ENCODE measurements at regions not wholly inside any gene's neighbourhood (a gene's known extent, or its start where the extent isn't known, plus 50 kb on each side); places are given as distances from the start of the nearest gene placed in this dataset.

DNA sequence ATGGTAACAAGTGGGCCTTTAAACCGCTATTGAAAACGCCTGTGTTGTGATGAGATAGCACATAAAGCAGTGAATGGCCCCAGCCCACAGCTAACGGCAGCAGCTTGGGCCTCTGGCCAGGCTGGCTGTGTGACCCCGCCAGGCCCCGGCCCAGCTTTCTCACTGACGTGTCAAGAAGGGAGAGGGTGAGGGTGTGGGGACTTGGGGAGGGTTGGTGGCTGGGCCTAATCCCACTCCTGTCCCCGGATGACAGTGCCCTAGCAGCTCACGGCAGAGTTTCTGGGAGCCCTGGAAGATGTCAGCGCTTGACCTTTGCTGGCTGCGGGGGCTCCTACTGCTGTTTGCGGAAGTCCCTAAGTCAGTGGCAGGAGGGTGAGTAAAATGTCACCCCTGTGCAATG is 88.9 kb upstream of the SHH start:
- DNase-seq = no peak

DNA sequence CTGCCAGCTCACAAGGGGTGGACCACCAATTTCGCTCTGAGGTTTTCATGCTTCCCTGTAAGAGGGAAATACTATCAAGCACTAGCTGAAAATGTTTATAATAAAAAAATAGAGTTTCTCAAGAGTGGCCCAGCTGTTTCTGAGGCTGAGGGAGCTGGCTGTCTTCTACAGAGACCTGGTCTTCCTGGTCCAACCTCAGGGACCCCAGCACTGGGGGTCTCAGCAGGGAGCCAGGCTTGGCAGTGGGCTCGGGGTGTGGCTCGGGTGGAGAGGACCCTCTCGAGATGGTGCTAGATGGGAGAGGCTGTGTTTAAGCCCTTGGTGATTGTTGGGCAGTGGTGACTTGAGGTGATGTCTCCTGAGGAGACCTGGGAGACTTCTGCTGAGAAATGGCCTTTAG is 87.3 kb upstream of the SHH start:
- DNase-seq = no peak

DNA sequence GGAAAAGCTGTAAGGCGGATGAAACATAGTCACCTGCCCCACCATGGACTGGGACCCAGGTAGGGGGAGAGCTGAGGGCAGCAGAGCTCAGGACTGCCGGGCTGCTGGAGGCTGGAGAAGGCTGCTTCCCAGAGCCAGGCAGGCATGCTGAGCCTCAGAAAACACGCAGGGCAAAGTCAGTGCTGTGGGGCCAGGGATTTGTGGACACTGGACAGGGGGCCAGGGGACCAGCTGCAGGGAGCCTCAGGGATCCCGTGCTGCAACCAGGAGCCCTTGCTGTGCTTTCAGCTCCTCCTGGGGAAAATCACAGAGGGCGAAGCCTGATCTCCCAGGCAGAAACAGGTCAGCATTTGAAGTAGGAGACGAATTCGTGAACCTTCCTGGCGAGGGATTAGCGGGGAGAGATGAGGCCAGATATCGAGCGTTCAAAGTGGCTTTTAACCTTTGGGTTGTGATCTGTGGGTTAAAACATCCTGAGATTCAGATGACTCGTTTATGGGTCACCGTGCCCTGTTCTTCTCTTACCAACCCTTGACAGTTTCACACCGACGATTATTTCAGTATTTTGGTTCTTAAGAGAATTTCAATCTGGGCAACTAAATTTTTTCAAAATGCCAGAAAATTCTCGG is 85.6 kb upstream of the SHH start:
- no peak for DNase-seq

DNA sequence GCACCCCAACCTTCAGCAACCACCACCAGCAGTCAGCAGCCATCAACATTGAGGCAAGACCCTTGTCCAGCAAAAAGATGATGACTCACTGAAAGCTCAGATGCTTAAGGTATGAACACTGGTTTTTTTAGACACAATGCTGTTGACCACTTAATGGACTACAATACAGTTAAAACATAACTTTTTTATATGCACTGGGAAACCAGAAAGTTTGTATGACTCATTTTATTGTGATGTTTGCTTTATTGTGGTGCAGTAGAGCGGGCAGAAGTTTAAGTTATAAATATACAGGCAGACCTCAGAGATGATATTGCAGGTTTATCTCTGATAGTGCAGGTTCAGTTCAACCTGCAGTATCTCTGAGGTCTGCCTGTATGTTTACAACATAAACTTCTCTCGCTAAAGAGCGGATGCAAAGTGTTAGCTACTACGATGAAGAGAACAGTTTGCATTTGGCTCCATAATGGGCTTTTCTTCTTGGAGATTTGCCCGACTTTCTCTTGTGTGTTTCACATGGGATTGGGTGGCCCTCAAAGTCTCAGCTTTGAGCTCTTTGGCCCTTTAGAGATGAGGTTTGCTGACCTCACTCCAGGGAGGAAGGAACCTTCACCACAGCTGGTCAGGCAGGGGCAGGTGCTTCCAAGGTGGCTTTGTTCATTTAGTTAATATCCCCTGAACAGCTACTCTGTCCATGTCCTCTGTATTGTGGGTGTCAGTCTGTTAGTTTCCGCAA is 84.4 kb upstream of the SHH start:
- no peak for DNase-seq

DNA sequence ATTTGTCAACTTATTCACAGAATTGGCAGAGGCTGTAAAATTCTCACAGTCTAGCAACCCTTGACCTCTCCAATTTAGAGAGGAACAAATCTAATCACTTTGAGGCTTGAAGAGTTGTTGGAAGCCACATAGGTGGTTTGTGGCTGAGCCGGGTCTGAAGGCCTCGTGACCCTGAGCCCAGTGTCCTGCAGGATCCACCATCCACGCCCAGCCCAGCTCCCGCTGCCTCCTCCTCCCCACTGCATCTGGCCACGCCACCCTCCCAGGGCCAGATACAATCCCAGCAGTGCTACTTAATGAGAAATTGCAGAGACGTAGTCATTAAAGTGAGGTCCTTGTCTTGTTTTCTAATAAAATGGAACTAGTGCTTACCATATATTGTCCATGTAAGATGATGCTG is 81.4 kb upstream of the SHH start:
- no peak for DNase-seq

DNA sequence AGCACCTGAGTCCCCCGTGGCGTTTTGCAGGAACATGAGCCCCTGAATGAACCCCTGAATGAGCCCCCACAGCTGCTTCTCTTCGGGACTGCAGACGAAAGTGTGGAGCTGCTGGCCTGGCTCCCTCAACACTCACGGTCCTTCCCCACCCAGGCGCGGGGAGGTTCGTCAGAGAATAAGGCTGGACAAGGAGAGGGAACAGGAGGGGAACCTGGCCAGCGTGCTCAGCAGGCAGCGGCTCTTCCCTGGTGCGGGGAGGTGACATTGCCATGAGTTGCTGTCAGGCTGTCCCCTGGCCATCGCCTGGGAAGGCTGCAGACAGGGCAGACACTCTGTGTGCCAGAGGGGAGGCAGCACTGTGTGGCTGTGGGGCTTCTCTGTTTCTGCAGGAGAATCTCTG is 80.9 kb upstream of the SHH start:
- no peak for DNase-seq

DNA sequence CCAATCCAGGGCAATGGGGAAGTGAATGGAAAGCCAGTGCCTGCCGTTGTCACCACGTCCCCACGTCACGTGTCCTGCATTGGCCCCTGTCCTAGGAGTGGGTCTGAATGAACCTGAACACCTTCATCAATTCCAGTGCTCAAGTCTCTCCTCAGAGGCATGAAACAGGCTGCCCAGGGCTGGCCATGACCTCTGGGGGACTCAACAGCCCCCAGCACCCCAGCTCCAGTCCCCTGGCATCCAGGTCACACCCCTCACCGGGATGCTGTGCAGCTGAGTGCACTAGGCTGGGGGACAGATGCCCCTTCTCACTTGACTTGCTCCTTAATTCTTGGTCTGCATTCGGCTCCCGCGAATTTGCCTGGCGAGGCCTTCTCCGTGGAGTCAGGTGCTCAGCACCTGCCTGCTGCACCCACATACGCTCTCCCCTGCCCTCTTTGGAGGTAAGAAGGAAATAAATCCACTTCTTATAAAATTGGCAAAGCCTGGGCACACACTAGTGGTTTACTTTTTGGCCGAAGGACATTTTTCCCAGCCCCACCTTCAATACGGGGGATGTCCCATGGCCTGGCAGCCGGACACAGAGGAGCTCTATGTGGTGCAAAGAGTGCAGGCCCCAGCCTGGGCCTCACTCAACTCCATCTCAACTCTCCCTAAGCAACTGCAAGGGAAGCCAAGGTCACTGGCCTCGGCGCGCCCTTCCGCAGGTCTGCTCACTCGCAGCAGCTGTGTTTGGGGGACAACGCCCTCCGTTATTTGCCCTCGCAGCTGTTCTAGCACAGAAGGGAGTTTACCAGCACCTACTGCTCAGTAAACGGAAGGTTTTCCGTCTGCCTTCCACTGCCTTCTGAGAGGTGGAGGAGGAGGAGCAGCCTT is 77.6 kb upstream of the SHH start:
- no peak for DNase-seq

DNA sequence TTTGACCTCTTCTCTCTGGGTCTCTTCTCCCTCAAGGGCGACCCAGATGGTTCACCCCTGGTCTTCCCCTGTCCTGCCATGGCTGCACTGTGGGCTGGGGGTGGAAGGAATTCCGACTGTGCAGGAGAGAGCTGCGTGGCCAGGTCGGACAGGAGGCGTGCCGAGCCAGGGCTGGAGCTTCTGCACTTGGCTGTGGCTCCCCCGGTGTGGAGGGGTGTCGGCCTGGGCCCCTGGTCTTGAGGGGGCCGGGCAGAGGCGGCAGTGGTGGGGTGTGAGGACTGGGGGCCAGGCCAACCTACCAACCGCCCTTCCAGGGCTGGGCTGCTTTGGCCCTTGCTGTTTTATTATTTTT is 74.9 kb upstream of the SHH start:
- no peak for DNase-seq

DNA sequence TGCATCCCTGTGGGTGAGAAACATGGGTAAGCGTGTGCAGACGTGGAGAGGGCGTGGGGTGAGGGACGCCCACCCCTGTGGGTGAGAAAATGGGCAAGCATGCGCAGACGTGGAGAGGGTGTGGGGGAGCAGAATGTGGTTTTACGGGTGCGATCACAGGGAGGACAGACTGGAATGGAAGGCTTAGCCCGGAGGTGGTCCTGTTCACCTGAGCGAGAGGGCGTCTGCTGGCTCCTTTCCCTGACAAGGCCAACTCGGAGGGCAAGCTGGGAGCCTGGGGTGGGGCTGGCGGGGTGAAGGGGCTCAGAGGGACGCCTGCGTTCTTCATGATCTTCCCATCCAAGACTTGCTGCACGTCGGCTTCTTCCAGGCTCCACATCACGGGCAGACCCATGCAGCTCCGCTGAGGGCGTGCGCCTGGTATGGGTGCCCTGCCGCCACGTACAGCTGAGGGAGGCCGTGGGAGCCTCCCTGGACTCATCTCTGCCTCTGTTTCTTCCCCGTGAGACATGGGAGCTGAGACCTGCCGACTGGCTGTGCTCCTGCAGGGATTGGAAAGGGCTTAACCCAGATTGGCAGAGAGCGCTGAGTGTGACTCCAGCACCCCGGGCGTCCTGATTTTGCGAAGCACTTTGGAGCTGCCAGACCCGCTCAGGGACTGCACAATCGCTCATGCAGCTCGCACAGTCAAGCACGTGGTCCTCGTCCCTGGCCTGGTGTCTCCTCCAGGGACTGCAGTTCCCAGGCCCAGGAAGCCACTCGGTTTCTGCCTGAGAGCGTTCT is 74.3 kb upstream of the SHH start:
- no peak for DNase-seq

DNA sequence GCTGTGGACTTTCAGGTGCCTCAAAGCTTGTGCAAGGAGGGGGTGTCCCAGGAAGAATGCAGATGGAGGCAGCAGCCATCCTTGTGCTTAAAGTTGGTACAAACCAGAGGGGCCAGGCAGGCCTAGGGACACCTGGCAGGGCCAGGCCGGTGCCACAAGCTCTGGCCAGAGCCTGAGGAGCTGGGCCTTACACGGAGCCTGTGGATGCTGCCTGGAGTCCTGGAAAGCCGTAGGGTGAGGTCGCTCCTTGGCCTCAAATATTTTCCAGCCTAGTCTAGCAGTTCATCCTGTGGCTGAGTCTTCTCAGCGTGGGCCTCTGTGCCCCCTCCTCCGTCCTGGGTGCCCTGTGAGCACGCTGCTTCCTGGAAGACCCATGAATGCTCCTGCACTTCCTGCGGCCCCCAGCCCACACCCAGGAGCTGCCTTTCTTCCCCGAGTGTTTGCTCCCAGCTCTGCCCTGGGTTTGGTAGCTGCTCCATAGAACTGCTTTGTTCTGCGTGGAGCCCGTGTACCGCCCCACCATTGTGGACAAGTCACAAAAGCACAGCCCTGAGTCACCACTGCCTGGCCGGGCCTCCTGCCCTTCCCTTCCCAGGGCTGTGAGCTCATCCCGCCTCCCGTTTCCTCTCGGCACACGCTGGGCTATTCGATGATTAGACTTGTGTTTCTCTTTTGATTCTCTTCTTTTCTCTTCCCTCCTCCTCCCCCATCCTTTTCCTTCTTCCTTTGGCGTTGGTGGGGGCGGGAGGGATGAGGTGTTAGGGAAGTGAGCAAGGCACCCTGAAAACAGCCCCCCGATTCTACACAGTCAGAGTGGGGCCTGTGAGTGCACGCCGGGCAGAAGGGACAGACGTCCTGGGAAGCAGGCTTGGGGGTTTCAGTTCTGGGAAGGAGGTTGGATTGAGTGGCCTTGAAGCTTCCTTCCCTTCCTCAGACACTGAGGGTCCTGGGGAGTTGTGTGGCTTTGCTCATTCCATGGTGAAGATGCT is 73.2 kb upstream of the SHH start:
- DNase-seq = no peak

DNA sequence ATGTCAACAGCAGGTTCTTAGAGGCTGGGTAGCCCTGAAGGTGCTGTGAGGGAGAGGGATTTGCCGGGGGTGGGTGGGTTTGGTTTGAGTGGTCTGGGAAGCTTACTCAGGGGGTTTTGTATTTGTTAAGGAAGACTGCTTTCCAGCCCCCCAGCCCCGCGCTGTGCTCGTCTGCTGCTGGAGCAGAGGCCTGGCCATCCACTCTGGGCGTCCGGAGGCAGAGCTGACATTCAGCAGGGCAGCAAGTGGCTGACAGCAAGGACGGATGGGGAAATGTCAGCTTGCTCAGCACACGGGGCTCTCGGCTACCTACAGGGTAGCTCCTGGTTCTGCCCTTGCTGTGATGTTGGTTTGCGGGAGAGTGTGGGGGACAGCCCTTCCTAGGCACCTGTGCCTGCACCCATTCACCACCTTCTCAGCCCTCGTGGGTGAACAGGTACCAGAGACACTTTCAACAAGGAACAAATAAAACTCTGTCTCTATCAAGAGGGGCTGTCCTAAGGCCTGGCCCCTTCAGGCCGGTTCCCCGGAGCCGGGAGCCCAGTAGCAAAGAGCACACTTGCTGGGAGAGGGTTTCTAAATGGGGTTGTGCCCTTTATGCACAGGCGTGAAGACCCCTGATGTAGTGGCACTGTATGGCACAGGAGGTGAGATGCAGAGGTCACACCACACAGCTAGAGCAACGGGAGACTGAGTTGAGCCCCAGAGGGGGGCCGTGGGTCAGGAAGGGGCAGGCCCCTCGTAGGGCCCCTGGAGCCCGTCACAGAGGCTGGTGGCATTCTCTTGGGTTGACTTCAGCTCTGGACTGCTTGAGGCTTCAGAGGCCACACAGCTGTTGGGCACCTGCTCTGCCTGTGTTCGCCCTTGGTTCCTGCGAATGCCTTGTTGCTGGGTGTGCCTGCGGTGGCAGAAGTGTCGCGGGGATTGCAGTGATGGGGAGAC is 72.2 kb upstream of the SHH start:
- DNase-seq = no peak

DNA sequence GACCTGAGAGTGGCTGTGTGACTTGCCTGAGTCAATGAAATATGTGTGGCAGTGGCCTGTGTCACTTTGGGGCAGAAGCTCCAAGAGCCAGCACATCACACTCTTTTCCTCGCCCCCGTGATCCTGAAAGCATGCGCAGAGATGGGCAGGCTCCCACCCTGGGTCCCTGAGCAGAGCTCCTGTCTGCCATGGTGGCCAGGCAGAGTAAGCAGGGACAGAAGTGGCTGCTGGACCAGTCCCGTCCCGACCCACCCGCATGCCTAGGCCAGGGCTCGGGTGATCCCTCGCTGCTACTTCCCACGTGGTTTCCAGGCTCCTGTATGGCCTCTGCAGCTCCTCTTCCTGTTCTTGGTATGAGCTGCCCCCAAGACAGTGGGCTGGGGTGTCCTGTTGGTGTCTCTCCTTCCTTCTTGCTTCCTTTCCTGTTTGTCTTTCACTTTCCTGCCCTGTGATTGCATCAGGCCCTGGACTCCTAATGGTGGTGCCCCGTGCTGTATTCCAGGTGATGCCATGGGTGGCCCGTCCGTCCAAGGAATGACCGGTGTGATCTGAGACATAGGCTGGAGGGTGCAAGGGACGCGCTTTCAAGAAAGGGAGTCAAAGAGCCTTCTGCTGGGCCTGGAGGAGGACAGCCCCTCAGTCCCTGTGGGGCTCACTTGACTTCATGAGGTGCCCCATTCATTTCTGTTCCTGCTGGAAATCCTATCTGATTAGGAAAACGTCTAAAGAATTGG is 71.4 kb upstream of the SHH start:
- no peak for DNase-seq

DNA sequence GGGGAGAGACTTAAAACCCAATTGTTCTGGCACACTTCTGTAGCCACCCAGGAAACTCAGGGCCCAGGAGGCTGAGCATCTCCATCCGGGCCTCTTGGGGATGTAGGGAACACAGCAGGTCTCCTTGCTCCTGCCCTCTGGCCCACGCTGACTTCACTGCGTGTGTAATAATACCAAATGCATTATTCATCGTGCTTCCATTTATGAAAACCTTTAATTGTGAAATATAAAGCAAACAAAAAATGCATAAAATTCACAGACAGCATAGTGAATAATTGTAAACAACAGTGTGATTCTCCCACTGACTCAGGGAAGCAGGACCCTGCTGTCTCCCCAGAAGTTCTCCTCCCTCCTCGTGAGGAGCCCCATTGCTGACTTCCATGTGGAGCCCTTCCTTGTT is 70.3 kb upstream of the SHH start:
- DNase-seq = no peak

DNA sequence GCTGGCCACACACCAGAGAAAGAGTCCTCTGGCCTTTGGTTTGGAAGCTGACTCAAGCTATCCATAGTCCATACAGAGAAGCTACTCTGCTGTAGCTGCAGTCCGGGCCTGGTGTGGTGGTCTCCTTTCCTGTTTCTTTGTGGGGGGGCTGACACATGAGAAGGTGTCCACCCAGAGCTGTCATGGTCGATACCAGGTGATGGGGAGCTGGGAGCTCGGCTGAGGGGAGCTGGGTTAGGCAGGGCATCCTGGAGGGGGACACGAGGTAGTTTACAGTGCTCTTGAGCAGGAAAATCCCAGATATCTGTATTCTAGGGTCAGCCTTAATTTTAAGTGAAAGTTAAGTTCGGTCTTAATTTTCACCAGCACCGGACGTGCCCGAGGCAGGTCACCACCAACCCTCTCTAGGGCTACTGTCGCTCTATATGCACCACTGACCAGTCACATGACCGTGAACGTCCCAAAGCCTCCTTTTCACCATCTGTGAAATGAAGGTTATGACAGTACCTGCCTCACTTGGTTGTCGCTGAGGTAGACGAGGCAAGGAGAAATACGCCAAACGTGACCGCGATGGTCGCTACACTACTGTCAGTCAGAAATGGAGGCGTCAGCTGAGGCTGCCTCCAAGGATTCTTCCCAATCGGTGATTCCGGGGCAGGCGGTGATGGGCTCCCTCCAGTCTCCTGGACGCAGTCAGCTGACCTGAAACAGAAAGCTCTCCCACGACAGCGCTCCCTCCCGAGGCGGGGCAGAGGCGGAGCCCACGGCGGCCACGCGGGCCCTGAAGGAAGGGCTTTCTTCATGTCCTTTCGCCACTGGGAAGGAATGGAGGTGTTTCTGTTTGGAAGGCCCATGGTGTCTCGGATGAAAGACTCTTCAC is 69.4 kb upstream of the SHH start:
- DNase-seq = no peak

DNA sequence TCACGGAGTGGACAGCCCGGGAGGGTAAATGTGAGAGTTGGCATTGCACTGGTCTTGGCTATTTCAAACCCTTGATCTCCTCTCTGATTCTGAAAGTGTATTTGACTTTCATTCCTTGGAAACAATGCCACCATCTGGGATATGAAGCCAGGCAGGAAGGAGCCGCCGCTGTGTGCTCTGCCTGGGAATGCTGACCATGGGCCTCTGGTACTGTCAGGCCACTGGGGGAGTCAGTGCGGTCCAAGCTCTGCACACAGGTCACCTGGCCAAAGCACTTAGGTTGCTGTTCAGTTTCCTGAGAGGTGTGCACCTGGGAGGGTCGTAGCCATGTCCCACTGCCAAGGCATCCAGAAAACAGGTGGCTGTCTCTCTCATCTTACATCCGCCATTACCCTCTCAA is 68.5 kb upstream of the SHH start:
- DNase-seq = no peak

DNA sequence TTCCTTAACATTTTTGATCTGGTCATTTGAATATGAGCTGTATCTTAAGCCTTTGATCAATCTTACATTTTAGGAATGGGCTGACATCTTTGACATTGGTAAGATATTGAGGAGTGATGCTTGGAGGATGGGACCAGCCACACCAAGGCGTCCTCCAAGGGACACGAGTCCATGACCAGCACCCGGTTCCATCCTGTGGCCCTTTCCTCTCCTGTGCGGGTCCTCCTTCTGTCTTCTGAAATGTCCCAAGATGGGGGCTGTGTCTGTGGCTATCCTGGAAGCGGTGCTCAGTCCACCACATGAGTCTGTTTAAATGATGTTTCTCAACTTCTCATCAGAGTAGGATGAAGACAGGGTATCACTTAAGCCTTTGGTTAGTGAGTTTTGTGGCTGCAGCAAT is 67.3 kb upstream of the SHH start:
- no peak for DNase-seq

DNA sequence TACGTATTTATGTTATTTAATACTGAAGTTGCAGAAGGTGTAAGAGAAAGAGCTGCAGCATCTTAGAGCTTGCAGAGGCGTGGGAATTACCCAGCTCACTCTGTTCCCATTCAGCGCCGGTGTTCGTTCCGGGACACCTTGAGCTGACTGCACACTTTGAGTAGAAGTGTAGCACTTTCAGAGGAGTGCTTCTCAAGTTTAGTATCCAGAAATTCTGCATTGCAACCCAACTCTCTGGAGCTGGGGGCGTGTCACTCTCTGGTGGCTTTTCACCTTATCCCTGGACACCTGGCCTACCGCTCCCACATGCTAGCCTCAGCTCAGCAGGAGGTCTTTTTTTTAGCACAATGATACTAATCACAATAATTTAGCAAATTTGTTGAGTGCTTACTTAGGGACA is 66.4 kb upstream of the SHH start:
- DNase-seq = no peak

DNA sequence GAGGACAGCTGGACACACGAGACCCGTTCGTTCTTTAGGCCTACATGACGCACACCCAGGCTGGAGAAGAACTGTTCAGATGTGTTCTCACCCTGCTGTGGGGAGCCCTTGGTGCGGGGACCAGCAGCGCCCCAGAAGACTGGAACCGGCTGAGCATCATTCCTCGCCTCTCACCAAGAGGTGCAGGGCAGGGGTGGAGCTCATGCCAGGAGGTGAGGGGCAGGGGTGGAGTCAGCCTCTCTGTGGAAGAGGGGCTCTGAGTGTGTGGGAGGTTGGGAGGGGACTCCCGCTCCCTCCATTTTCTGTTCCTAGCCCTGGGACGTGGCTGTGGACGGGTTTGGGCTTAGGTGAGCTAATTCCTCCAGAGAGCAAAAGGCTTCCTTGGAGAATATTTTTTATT is 66.0 kb upstream of the SHH start:
- no peak for DNase-seq

DNA sequence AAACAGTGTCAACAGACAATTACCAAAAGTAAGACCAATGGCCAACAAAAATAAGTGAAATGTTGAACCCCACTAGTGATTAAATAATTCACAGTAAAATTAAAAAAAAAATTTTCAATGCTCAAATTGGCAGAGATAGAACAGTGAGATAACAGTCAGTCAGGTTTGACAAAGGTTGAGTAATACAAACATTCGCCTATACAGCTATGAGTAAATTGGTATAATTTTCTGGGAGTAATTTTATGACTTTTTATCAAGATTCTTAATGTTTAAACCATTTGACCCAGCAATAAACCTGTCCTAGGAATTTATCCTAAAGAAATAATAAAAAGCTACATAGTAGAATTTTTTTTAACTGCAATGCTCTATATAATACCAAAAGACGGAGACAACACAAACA is 64.9 kb upstream of the SHH start:
- no peak for DNase-seq
